Fibroblast of pulmonary artery (primary cell): ENCODE measurements at regions not wholly inside any gene's neighbourhood (a gene's known extent, or its start where the extent isn't known, plus 50 kb on each side); places are given as distances from the start of the nearest gene placed in this dataset.
"Not testable (repeated sequence)": the region's sequence is repeated elsewhere in the genome, so short reads cannot be mapped to it uniquely, and the experiment has no call there.

Source experiments
- DNase-seq: peaks from one replicate; pipeline ENCODE4 v3.0.0-alpha.2; 2010; ENCODE audit warnings: low read depth
- H3K4me3 ChIP-seq: replicated peaks from 2 replicates; pipeline ENCODE4 v1.5.1; 2011; ENCODE audit warnings: low read depth, mild to moderate bottlenecking, control low read depth, low read length, moderate library complexity
- TF ChIP-seq, protein P1 (sequence below): IDR thresholded peaks from 2 replicates; pipeline ENCODE4 v1.5.1; 2011; ENCODE audit warnings: mild to moderate bottlenecking, control low read depth, low read length, inconsistent platforms; ENCODE audit errors: missing control alignments

DNA sequence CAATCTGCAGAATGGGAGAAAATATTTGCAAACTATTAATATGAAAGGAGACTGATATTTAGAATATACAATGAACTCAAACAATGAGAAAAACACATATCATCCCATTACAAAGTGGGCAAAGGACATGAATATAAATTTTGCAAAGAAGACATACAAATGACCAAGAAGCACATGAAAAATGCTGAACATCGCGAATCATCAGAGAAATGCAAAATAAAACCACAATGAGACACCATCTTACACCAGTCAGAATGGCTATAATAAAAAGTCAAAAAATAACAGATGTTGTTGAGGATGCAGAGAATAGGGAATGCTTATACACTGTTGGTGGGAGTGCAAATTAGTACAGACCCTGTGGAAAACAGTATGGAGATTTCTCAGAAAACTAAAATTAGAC lies 83.6 kb downstream of the RAP2B start:
- no peak overlapping the region for H3K4me3 ChIP-seq
- TF ChIP-seq, protein P1, sequence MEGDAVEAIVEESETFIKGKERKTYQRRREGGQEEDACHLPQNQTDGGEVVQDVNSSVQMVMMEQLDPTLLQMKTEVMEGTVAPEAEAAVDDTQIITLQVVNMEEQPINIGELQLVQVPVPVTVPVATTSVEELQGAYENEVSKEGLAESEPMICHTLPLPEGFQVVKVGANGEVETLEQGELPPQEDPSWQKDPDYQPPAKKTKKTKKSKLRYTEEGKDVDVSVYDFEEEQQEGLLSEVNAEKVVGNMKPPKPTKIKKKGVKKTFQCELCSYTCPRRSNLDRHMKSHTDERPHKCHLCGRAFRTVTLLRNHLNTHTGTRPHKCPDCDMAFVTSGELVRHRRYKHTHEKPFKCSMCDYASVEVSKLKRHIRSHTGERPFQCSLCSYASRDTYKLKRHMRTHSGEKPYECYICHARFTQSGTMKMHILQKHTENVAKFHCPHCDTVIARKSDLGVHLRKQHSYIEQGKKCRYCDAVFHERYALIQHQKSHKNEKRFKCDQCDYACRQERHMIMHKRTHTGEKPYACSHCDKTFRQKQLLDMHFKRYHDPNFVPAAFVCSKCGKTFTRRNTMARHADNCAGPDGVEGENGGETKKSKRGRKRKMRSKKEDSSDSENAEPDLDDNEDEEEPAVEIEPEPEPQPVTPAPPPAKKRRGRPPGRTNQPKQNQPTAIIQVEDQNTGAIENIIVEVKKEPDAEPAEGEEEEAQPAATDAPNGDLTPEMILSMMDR, result no peak
- DNase-seq, result no peak

DNA sequence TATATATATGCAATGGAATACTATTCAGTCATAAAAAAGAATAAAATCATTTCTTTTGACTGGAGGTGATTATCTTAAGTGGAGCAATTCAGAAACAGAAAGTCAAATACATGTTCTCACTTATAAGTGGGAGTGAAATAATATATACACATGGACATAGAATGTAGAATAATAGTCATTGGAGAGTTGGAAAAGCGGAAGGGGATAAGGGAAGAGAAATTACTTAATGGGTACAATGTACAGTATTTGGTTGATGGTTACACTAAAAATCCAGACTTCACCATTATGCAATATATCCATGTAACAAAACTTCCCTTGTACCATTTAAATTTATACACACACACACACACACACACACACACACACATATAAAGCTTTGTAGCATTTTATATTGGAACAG lies 84.3 kb downstream of the RAP2B start:
- DNase-seq, result no peak

DNA sequence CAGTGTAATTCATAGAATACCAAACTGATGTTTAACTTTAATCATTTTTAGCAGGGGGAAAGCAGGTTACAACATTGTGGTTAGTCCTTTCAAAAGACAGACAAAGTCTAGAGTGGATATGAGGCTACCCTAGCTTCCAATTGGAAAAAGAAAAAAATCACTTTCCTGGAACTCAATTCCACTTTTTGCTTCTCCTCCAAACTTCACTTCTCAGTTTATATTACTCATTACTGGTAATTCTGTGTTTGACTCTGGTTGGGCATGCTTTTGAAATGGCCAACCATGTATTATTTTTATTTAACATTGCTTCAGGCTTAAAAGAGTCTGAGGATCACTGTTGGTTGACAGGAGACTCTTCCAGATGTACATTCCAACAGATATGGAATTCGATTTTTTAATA lies 84.8 kb downstream of the RAP2B start:
- no peak overlapping the region for H3K4me3 ChIP-seq
- TF ChIP-seq, protein P1, result no peak
- DNase-seq, result peak; percentile 51

More for the DNA sequence above, 84.3 kb downstream of the RAP2B start:
- no peak overlapping the region for H3K4me3 ChIP-seq
- TF ChIP-seq, protein P1, result no peak

DNA sequence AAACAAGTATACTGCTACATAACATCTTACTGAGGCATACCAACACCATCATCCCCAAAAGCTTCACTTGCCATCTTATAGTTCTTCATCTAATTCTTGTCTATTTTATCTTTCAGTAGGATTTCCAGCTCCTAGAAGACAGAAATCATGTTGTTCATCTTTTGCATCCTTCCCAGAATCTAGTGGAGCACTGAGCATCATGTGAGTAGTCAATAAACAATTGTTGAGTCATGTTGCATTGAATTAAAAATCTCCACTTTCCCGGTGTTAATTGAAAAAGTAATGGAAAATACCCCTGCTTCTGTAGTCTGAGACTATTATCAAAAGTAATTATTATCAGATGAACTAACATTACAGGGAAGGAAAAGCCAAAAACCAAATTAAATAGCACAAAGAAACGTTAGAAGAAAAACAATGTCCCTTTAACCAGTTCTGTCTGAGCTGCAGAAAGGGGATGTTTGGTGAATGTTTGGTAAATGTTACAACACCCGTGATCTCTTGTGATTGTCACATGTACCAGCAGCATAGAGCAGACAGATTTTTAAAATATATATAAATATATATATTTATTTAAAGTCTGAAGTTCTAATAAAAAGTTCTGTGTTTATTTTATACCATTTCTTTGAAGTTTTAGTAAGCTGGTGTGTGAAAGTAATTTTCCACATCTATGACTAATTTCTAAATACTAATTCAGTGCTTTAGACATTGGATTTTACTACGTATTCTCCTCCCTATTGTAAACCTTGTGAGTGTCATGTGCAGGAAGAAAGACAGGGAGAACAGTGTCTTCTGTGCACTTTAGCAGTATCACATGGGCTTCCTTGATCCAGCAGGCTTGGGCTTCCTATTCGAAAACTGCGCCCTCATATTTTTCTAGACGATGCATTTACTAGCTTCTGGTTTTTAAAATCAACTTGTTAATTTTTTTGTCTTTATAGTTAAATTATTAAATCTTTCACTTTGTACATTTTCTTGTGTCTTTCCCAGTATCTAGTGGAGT lies 85.6 kb downstream of the RAP2B start:
- no peak overlapping the region for H3K4me3 ChIP-seq
- TF ChIP-seq, protein P1, result no peak
- DNase-seq, result no peak

DNA sequence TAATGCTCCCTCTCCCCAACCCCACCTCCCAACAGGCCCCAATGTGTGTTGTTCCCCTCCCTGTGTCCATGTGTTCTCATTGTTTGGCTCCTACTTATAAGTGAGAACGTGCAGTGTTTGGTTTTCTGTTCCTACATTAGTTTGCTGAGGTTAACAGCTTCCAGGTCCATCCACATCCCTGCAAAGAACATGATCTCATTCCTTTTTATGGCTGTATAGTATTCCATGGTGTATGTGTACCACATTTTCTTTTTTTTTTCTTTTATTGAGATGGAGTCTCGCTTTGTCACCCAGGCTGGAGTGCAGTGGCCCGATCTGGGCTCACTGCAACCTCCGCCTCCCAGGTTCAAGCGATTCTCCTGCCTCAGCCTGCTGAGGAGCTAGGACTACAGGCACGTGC lies 86.8 kb downstream of the RAP2B start:
- not testable (repeated sequence) for H3K4me3 ChIP-seq, DNase-seq

DNA sequence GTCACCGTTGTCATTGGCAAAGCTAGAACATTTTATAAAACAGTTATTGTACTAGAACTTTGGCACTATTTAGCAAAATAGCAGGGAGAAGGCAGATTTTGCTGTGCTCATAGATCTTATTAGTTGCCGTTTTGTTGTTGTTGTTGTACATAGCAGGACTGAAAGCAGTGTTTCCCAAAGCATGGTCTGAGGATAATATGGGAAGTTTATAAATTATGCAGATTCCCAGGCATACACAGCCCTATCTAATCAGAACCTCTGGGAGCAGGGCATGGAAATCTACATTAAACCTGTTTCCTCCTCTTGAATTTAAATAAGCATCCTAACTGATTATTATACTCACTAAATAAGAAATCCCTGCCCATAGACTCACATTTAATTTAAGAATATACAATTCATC lies 87.9 kb downstream of the RAP2B start:
- TF ChIP-seq, protein P1, result no peak
- DNase-seq, result no peak
- no peak overlapping the region for H3K4me3 ChIP-seq

DNA sequence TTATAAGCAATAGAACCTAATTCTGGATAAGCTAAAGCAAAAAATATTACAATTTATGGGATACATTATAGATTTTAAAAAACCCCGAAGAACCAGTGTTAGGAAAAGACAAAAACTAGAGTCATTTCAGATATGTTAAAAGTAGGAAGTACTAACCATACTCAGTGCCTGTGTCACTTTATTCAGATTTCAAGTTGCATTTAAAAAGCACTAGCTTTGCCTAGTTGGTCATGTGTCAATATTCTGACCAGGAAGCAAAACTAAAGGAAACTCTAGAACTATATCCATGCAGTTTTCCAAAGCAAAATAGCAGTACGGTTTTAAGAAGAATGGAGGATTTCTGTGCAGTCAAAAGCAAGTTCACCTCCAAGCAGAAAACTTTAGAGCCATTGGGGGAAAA lies 88.4 kb downstream of the RAP2B start:
- no peak overlapping the region for H3K4me3 ChIP-seq
- TF ChIP-seq, protein P1, result no peak
- no peak for DNase-seq
